K562 (cell line): ENCODE measurements at regions not wholly inside any gene's neighbourhood (a gene's known extent, or its start where the extent isn't known, plus 50 kb on each side); places are given as distances from the start of the nearest gene placed in this dataset.

Experiments used
- EP300 ChIP-seq: IDR thresholded peaks from 2 replicates; pipeline ENCODE4 v1.6.1; 2012; ENCODE audit warnings: low read length, improper control_type of control experiment
- HNRNPK ChIP-seq: fragments of 200-400 bp; formaldehyde crosslinking; IDR thresholded peaks from one replicate; pipeline ENCODE4 v1.6.1; 2018; ENCODE audit warnings: mild to moderate bottlenecking, low read depth, low read length; ENCODE audit not compliant: poor library complexity, severe bottlenecking
- PRPF4 ChIP-seq: fragments of 200-400 bp; formaldehyde crosslinking; IDR thresholded peaks from one replicate; pipeline ENCODE4 v1.6.1; 2017; ENCODE audit warnings: low read length, low read depth, mild to moderate bottlenecking; ENCODE audit not compliant: insufficient read depth, poor library complexity, severe bottlenecking
- YY1 ChIP-seq, 3 experiments: IDR thresholded peaks; 2 replicates each; pipeline ENCODE4 v1.6.1; 2011; ENCODE audit warnings: low read length in 2 of 3, mild to moderate bottlenecking in 2 of 3, moderate library complexity in 2 of 3, borderline replicate concordance in 1 of 3, control low read depth in 1 of 3, low read depth in 1 of 3; ENCODE audit not compliant: insufficient read depth in 3 of 3, insufficient replicate concordance in 2 of 3, control insufficient read depth in 1 of 3, insufficient read length in 1 of 3; ENCODE audit errors: extremely low read depth in 1 of 3
- TF ChIP-seq, protein P1 (sequence below): fragments of 250-450 bp; sonication (Bioruptor Pico); IDR thresholded peaks from 2 replicates; pipeline ENCODE4 v1.8.0; 2022; ENCODE audit warnings: inconsistent platforms
- TF ChIP-seq, protein P2 (sequence below), 2 experiments: fragments of 450-650 bp; formaldehyde crosslinking in 1 of 2; IDR thresholded peaks; 2 replicates each; pipeline versions ENCODE4 v1.4.0 to v1.6.1; 2014 to 2020; ENCODE audit warnings: mild to moderate bottlenecking in 2 of 2, borderline replicate concordance in 1 of 2, low read depth in 1 of 2
- TF ChIP-seq, protein P3 (sequence below): fragments of 200-800 bp; sonication (Bioruptor generic); IDR thresholded peaks from 2 replicates; pipeline ENCODE4 v1.6.1; 2016; ENCODE audit warnings: missing genetic modification characterization, missing compliant biosample characterization
- TF ChIP-seq, protein P4 (sequence below), 3 experiments: IDR thresholded peaks in 2 of 3; conservative IDR thresholded peaks in 1 of 3; 2 replicates each; pipeline ENCODE4 v1.5.1; 2011 to 2012; ENCODE audit warnings: low read length in 3 of 3, mild to moderate bottlenecking in 3 of 3, control low read depth in 2 of 3, improper control_type of control experiment in 1 of 3, inconsistent platforms in 1 of 3, low read depth in 1 of 3, mixed read lengths in 1 of 3, moderate library complexity in 1 of 3; ENCODE audit not compliant: insufficient read depth in 2 of 3

DNA sequence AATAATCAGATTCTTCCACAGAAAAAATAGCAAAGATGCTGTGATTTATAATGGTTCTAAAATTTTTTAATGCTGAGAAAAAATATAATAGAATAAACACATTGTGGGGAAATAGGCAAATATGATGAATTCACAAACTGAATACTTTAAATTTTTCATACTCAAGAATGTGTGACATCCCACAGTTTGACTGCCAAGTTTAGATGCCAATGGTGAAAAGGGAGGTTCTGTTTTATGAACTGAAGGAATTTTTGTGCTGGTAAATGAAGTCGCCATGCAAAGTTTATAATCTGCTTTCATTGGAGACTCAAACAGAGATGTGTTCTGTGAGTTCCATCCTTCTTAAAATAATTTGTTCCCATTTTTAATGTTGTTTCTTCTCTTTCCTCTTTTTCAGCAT lies 367.5 kb upstream of the ADAMTS16 start:
- TF ChIP-seq YY1 (IDR thresholded peaks at IDR 0.05; ENCODE audit: borderline replicate concordance in 1 of 3, control insufficient read depth in 1 of 3, extremely low read depth in 1 of 3, insufficient read depth in 3 of 3, insufficient read length in 1 of 3, insufficient replicate concordance in 2 of 3, low read depth in 1 of 3, low read length in 2 of 3) (no peak), HNRNPK (no peak), EP300 (no peak), PRPF4 (no peak)
- TF ChIP-seq, protein P1, sequence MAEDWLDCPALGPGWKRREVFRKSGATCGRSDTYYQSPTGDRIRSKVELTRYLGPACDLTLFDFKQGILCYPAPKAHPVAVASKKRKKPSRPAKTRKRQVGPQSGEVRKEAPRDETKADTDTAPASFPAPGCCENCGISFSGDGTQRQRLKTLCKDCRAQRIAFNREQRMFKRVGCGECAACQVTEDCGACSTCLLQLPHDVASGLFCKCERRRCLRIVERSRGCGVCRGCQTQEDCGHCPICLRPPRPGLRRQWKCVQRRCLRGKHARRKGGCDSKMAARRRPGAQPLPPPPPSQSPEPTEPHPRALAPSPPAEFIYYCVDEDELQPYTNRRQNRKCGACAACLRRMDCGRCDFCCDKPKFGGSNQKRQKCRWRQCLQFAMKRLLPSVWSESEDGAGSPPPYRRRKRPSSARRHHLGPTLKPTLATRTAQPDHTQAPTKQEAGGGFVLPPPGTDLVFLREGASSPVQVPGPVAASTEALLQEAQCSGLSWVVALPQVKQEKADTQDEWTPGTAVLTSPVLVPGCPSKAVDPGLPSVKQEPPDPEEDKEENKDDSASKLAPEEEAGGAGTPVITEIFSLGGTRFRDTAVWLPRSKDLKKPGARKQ (CRISPR knock-in tag), result no peak
- TF ChIP-seq, protein P2, sequence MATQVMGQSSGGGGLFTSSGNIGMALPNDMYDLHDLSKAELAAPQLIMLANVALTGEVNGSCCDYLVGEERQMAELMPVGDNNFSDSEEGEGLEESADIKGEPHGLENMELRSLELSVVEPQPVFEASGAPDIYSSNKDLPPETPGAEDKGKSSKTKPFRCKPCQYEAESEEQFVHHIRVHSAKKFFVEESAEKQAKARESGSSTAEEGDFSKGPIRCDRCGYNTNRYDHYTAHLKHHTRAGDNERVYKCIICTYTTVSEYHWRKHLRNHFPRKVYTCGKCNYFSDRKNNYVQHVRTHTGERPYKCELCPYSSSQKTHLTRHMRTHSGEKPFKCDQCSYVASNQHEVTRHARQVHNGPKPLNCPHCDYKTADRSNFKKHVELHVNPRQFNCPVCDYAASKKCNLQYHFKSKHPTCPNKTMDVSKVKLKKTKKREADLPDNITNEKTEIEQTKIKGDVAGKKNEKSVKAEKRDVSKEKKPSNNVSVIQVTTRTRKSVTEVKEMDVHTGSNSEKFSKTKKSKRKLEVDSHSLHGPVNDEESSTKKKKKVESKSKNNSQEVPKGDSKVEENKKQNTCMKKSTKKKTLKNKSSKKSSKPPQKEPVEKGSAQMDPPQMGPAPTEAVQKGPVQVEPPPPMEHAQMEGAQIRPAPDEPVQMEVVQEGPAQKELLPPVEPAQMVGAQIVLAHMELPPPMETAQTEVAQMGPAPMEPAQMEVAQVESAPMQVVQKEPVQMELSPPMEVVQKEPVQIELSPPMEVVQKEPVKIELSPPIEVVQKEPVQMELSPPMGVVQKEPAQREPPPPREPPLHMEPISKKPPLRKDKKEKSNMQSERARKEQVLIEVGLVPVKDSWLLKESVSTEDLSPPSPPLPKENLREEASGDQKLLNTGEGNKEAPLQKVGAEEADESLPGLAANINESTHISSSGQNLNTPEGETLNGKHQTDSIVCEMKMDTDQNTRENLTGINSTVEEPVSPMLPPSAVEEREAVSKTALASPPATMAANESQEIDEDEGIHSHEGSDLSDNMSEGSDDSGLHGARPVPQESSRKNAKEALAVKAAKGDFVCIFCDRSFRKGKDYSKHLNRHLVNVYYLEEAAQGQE (IDR thresholded peaks at IDR 0.05; ENCODE audit: borderline replicate concordance), result no peak
- TF ChIP-seq, protein P2 (CRISPR knock-in tag; IDR thresholded peaks at IDR 0.05; ENCODE audit: low read depth), result no peak
- TF ChIP-seq, protein P3, sequence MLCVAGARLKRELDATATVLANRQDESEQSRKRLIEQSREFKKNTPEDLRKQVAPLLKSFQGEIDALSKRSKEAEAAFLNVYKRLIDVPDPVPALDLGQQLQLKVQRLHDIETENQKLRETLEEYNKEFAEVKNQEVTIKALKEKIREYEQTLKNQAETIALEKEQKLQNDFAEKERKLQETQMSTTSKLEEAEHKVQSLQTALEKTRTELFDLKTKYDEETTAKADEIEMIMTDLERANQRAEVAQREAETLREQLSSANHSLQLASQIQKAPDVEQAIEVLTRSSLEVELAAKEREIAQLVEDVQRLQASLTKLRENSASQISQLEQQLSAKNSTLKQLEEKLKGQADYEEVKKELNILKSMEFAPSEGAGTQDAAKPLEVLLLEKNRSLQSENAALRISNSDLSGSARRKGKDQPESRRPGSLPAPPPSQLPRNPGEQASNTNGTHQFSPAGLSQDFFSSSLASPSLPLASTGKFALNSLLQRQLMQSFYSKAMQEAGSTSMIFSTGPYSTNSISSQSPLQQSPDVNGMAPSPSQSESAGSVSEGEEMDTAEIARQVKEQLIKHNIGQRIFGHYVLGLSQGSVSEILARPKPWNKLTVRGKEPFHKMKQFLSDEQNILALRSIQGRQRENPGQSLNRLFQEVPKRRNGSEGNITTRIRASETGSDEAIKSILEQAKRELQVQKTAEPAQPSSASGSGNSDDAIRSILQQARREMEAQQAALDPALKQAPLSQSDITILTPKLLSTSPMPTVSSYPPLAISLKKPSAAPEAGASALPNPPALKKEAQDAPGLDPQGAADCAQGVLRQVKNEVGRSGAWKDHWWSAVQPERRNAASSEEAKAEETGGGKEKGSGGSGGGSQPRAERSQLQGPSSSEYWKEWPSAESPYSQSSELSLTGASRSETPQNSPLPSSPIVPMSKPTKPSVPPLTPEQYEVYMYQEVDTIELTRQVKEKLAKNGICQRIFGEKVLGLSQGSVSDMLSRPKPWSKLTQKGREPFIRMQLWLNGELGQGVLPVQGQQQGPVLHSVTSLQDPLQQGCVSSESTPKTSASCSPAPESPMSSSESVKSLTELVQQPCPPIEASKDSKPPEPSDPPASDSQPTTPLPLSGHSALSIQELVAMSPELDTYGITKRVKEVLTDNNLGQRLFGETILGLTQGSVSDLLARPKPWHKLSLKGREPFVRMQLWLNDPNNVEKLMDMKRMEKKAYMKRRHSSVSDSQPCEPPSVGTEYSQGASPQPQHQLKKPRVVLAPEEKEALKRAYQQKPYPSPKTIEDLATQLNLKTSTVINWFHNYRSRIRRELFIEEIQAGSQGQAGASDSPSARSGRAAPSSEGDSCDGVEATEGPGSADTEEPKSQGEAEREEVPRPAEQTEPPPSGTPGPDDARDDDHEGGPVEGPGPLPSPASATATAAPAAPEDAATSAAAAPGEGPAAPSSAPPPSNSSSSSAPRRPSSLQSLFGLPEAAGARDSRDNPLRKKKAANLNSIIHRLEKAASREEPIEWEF (CRISPR knock-in tag), result no peak
- TF ChIP-seq, protein P4, sequence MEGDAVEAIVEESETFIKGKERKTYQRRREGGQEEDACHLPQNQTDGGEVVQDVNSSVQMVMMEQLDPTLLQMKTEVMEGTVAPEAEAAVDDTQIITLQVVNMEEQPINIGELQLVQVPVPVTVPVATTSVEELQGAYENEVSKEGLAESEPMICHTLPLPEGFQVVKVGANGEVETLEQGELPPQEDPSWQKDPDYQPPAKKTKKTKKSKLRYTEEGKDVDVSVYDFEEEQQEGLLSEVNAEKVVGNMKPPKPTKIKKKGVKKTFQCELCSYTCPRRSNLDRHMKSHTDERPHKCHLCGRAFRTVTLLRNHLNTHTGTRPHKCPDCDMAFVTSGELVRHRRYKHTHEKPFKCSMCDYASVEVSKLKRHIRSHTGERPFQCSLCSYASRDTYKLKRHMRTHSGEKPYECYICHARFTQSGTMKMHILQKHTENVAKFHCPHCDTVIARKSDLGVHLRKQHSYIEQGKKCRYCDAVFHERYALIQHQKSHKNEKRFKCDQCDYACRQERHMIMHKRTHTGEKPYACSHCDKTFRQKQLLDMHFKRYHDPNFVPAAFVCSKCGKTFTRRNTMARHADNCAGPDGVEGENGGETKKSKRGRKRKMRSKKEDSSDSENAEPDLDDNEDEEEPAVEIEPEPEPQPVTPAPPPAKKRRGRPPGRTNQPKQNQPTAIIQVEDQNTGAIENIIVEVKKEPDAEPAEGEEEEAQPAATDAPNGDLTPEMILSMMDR (IDR thresholded peaks at IDR 0.05 in 2 of 3, conservative IDR thresholded peaks at IDR 0.05 in 1 of 3; ENCODE audit: insufficient read depth in 2 of 3, low read depth in 1 of 3, low read length in 3 of 3), result no peak
